ENCODE measurements at regions not wholly inside any gene's neighbourhood (a gene's known extent, or its start where the extent isn't known, plus 50 kb on each side); places are given as distances from the start of the nearest gene placed in this dataset.

DNA sequence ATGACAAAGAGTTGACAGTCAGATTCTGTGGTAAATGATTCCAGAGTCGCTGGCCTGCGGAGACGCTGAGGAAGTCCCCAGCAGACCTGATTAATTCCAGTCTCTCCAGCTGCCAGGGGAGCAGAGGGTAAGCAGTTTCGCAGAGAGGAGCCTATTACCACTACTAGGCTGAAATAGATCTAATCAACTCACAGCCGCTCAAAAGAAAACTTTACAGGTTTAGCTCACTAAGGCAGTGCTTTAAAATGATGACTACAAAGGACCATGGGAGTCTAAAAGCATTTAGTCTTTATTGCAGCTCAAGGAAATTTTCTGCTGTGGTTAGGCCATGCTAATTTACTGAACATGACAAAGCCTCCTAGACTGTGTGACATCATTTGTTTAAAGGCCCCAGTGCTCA lies 445.6 kb upstream of the POU3F3 start:
- Mint-ChIP-seq H3K4me3 (no peak overlapping the region), H3K27ac (no peak overlapping the region), H3K9me3 (no peaks in the 10 kb centered on the region; a peak in 1 of 5 replicates), H3K36me3 (ENCODE audit: insufficient read depth in 1 of 3, low read depth in 3 of 3) (no peaks in the 10 kb centered on the region), H3K4me1 (peaks cover 9 to 13% of the 10 kb centered on the region in 2 experiments; a peak in 2 of 4 replicates), H3K27me3 (ENCODE audit: low read depth) (no peaks in the 10 kb centered on the region)
- no peak overlapping the region for H2BK5ac ChIP-seq (ENCODE audit: insufficient read length, low read length)
- no peak overlapping the region for H3K14ac ChIP-seq (ENCODE audit: insufficient read depth, low read length)
- no peak overlapping the region for H3K4me2 ChIP-seq (ENCODE audit: insufficient read depth, insufficient read length, low read length)
- no peak overlapping the region for H3K56ac ChIP-seq (ENCODE audit: insufficient read length, low read depth, low read length)
- no peak overlapping the region for H2BK15ac ChIP-seq (ENCODE audit: low read depth, low read length)
- no peak overlapping the region for H3K4ac ChIP-seq (ENCODE audit: low read depth, low read length)
- H3K27ac ChIP-seq (ENCODE audit: insufficient read length, low read depth, low read length) = no peak overlapping the region
- no peak overlapping the region for H3K9ac ChIP-seq (ENCODE audit: extremely low read depth, insufficient read length, low read length)
- H2BK12ac ChIP-seq (ENCODE audit: insufficient read length, low read depth, low read length) = no peak overlapping the region
- no peaks in the 10 kb centered on the region for H3K27me3 ChIP-seq (ENCODE audit: insufficient read depth, low read length)
- no peak overlapping the region for H2BK120ac ChIP-seq (ENCODE audit: low read depth, low read length, poor library complexity, severe bottlenecking)
- no peak overlapping the region for H2BK20ac ChIP-seq (ENCODE audit: low read depth, low read length, poor library complexity, severe bottlenecking)
- no peaks in the 10 kb centered on the region for H3K79me2 ChIP-seq (ENCODE audit: insufficient read depth, low read length)
- WGBS (ENCODE audit: extremely low coverage, insufficient read length, low lambda C conversion rate) = no CpG with 5 or more reads among the region's 5 CpGs
- no peak overlapping the region for H3K18ac ChIP-seq (ENCODE audit: insufficient read length, low read depth, low read length)
- no peak overlapping the region for H4K91ac ChIP-seq (ENCODE audit: insufficient read length, low read depth, low read length)
- no peaks in the 10 kb centered on the region for H3K9me3 ChIP-seq (ENCODE audit: control insufficient read depth, low read depth, low read length)
- H3T11ph ChIP-seq (ENCODE audit: low read length) = no peak overlapping the region
- no peak overlapping the region for H4K5ac ChIP-seq (ENCODE audit: insufficient read length, low read depth, low read length)
- TF ChIP-seq, protein P1, sequence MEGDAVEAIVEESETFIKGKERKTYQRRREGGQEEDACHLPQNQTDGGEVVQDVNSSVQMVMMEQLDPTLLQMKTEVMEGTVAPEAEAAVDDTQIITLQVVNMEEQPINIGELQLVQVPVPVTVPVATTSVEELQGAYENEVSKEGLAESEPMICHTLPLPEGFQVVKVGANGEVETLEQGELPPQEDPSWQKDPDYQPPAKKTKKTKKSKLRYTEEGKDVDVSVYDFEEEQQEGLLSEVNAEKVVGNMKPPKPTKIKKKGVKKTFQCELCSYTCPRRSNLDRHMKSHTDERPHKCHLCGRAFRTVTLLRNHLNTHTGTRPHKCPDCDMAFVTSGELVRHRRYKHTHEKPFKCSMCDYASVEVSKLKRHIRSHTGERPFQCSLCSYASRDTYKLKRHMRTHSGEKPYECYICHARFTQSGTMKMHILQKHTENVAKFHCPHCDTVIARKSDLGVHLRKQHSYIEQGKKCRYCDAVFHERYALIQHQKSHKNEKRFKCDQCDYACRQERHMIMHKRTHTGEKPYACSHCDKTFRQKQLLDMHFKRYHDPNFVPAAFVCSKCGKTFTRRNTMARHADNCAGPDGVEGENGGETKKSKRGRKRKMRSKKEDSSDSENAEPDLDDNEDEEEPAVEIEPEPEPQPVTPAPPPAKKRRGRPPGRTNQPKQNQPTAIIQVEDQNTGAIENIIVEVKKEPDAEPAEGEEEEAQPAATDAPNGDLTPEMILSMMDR (conservative IDR thresholded peaks at IDR 0.05) = no peak
- H3K4me1 ChIP-seq (ENCODE audit: insufficient read depth, low read length) = peaks cover 2% of the 10 kb centered on the region; the same call in 1 of the 2 replicates
- no peaks in the 10 kb centered on the region for H3K23me2 ChIP-seq (ENCODE audit: insufficient read length, low read depth, low read length, poor library complexity, severe bottlenecking)
- no peak for DNase-seq
- no peaks in the 10 kb centered on the region for H3K79me1 ChIP-seq (ENCODE audit: insufficient read depth, low read depth, low read length, poor library complexity, severe bottlenecking)
- no peak overlapping the region for H2AK5ac ChIP-seq (ENCODE audit: insufficient read length, low read length)
- H4K20me1 ChIP-seq (ENCODE audit: control insufficient read depth, insufficient read depth, insufficient read length) = no peaks in the 10 kb centered on the region
- no peak overlapping the region for H4K8ac ChIP-seq (replicated peaks; ENCODE audit: insufficient read length, low read depth, low read length)
- no peak overlapping the region for H2AFZ ChIP-seq (ENCODE audit: low read length)
- no peak overlapping the region for H3K23ac ChIP-seq (ENCODE audit: insufficient read length, low read depth, low read length)

Data from H9 (cell line).